GM12874 (cell line): ENCODE measurements at regions not wholly inside any gene's neighbourhood (a gene's known extent, or its start where the extent isn't known, plus 50 kb on each side); places are given as distances from the start of the nearest gene placed in this dataset.

Experiments used
- TF ChIP-seq, protein P1 (sequence below): IDR thresholded peaks from 2 replicates; pipeline ENCODE4 v1.5.1; 2011; ENCODE audit warnings: low read depth, mild to moderate bottlenecking, control low read depth, low read length, moderate library complexity; ENCODE audit not compliant: insufficient read depth

DNA sequence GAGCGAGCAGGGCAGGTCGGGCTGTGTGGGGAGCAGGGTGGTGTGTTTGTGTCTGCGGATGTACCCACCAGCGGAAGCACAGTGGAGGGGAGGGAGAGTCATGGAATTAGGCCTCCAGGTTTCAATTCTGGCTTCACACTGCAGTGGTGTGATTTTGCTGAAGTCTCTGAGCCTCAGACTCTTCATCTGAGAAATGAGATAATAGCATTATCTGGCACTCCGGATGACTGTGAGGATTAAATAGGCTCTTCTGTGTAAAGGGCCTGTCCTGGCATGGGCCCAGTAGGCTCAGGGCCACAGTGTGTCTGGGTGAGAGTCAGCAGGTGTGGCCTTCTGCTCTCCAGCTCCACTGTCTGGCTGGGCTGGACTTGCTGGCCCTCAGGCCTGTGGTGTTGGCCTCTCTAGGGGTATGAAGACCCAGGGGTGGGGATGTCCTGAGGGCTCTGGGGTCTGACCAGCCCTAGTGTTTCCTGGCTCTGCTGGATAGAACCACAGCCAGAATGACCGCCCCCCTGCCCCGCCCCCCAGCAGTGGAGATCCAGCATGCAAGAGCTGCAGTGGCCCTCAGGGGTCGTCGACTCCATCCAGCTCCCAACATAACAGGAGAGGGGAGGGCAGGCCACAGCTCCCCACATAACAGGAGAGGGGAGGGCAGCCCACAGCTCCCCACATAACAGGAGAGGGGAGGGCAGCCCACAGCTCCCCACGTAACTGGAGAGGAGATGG lies 178.6 kb downstream of the RPS24 start:
- TF ChIP-seq, protein P1, sequence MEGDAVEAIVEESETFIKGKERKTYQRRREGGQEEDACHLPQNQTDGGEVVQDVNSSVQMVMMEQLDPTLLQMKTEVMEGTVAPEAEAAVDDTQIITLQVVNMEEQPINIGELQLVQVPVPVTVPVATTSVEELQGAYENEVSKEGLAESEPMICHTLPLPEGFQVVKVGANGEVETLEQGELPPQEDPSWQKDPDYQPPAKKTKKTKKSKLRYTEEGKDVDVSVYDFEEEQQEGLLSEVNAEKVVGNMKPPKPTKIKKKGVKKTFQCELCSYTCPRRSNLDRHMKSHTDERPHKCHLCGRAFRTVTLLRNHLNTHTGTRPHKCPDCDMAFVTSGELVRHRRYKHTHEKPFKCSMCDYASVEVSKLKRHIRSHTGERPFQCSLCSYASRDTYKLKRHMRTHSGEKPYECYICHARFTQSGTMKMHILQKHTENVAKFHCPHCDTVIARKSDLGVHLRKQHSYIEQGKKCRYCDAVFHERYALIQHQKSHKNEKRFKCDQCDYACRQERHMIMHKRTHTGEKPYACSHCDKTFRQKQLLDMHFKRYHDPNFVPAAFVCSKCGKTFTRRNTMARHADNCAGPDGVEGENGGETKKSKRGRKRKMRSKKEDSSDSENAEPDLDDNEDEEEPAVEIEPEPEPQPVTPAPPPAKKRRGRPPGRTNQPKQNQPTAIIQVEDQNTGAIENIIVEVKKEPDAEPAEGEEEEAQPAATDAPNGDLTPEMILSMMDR: no peak

DNA sequence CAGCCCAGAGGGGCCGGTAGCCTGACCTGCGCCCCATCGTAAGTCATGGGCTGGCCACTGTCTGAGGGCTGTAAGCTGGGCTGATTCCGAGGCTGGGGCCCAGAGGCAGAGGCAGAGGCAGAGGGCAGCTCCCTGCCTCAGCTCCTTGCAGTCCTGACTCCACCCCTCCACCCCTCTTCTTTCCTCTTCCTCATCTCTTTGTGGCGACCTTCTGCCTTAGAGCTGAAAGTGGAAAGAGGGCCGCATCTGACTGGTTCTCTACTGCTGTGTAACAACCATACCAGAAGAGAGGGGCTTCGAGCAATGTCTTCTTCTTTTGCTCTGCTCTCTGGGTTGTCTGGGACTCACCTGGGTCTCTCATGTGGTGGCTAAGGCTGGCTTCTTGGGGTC lies 179.1 kb downstream of the RPS24 start:
- TF ChIP-seq, protein P1: no peak

DNA sequence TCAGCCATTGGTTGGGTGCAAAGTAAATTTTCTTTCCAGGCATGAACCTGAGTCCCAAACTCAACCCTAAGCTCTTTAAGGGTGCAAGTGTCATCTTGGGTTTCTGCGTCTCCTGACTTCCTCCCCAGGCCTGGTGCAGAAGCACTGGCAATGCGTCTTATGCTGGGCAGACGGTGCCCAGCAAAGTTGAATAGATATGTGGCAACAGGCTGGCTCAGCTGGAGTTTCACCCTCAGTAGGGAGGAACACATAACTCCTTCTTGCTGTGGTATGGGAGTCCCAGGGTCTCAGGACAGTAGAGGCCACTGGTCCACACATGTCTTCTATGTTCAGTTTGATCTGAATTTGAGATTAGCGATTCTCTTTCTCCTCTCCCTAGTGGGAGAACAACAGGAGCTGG lies 181.3 kb downstream of the RPS24 start:
- TF ChIP-seq, protein P1: no peak

DNA sequence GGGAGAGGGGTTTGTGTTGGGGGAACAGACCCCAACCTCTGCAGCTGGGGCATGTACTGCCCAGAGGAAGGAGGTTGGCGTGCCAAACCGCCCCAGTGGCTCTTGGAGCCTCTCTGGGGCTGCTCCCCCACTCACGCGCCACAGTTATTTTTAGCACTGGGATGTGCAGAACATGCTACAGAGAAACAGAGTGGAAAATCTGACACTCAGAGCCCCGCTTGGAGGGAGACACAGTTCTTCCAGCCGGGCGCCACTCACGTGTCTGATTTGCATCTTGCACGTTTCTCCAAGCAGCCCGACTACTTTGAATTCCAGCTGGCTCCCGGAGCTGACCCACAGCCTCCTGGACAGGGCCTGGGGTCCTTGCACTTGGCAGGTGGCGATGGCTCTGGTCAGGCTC lies 182.0 kb downstream of the RPS24 start:
- TF ChIP-seq, protein P1: no peak

DNA sequence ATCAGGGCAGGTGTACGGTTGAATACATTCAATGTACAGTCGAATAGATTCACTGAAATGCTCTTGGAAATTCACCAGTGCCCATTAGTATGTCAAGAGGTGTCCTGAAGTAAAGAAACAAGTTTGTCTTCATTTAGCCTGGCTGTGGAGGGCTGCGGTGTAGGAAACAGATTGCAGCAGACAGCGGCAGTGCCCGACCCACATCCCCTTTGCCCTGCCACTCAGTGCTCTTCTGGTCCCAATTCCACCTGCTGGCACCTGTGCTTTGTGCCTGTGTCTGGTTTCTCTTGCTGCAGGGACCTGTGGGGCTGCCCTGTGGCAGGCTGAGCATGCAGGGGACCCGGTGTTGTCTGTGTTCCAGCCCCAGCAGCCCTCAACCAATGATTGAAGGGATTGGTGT lies 183.7 kb downstream of the RPS24 start:
- TF ChIP-seq, protein P1: no peak

DNA sequence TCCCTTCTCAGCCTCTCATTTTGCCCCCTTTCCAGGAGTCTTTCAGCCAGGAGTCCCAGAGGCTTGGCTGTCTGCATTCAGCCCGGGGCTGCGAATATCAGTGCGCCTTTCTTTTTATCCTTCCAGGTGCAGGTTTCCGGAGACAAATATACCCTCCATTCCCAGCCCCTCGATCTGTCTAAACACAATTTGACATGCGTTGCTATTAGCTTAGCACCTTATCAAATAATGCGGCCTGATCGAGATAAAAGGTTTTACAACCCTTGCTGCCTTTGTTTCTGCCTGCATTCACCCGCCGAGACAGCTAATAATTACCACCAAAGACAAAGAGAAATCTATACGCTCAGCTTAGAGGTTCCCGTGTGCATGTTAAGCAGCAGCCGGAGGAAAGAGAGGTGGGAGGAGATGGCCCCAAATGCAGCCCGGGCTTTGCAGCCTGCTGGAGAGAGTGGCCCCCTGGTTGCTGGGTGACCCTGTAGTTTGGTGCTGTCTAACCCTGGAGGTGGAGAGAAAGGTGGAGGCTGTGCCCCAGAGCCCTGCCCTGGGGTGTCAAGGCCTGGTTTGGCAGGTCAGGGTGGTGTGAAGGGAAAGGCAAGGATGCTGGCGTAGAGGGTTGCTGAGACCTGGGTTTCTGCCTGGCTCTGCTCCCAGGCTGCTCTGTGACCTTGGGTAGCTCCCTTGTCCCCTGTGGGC lies 185.3 kb downstream of the RPS24 start:
- TF ChIP-seq, protein P1: no peak

DNA sequence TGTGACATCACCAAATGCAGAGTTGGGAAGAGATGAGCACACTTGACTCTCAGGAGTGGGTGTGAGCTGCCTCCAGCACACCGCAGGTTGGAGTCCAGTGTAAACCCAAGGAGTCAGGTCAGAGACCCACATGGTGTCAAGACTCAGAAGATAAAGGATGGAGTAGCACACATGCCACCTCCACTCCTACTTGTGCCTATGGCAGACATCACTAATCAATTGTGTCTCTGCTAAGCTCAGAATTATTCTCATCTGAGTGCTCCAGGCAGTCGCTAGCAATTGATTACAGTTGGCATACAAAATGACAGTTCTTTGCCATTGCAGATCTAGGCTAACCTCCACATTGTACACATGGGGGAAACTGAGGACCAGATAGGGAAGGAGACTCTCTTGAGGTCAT lies 187.1 kb downstream of the RPS24 start:
- TF ChIP-seq, protein P1: no peak
